ENCODE measurements at regions not wholly inside any gene's neighbourhood (a gene's known extent, or its start where the extent isn't known, plus 50 kb on each side); places are given as distances from the start of the nearest gene placed in this dataset.

GRCh38 chr11:70593446-70593983, 195.2 kb downstream of the CTTN start (continued):
- TF ChIP-seq RAD21 (IDR thresholded peaks at IDR 0.05; ENCODE audit: low read depth): no peak

DNA sequence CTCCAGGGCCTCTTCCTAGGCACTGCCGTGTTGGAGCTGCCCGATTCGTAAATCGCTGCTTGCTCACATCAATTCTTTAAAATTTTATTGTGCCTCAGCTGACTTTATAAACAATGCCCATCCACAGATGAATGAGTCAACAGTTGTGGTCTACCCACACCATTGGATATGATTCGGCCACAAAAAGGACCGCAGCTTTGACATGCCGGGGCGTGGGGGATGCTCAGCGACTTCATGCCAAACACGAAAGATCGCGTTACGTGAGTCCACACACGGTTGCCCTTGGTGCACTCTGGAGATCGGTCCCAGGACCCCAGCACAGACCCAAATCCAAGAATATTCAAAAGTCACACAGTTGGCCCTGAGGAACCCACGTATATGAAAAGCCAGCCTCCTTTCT, 195.7 kb downstream of the CTTN start:
- Histone ChIP-seq H3K9ac (ENCODE audit: low read length) (no peak overlapping the region), H3K27me3 (ENCODE audit: insufficient read depth, low read length) (no peaks in the 10 kb centered on the region), H3K4me2 (ENCODE audit: low read length) (no peak overlapping the region), H4K20me1 (ENCODE audit: insufficient read depth) (no peaks in the 10 kb centered on the region), H3K36me3 (ENCODE audit: control insufficient read depth in 1 of 2, insufficient read depth in 2 of 2, low read length in 2 of 2) (no peaks in the 10 kb centered on the region), H2AFZ (ENCODE audit: low read depth, low read length, poor library complexity, severe bottlenecking) (no peak overlapping the region), H3K4me3 (replicated peaks in 1 of 2; ENCODE audit: low read depth in 1 of 2, low read length in 2 of 2) (no peak overlapping the region), H3K9me3 (ENCODE audit: control insufficient read depth in 1 of 2, insufficient read depth in 1 of 2, low read depth in 1 of 2, low read length in 2 of 2) (no peaks in the 10 kb centered on the region), H3K79me2 (ENCODE audit: insufficient read depth, low read length) (no peaks in the 10 kb centered on the region), H3K9me2 (ENCODE audit: insufficient read depth) (no peaks in the 10 kb centered on the region), H3K4me1 (ENCODE audit: control insufficient read depth in 1 of 2, insufficient read depth in 2 of 2, low read length in 2 of 2) (no peaks in the 10 kb centered on the region), H3K27ac (ENCODE audit: low read depth, low read length) (no peak overlapping the region)
- no TSS peak for BruUV-seq (replicated peaks)
- ChIA-PET RAD21 (ENCODE audit: low non-redundant PET in 1 of 2, low total read pairs in 2 of 2, uncharacterized antibody in 2 of 2, unreplicated experiment in 2 of 2) (no interaction called here), CTCF (no interaction called here), POLR2A (no interaction called here)
- TF ChIP-seq TCF7L2 (IDR thresholded peaks at IDR 0.05; ENCODE audit: borderline replicate concordance, extremely low read depth, insufficient read depth, insufficient read length) (no peak), EGR1 (IDR thresholded peaks at IDR 0.05; ENCODE audit: low read depth) (no peak), FOSL1 (IDR thresholded peaks at IDR 0.05; ENCODE audit: low read depth) (no peak), JUND (IDR thresholded peaks at IDR 0.05) (no peak), EZH2 (IDR thresholded peaks at IDR 0.05) (no peak), YY1 (IDR thresholded peaks at IDR 0.05; ENCODE audit: extremely low read depth, insufficient replicate concordance, low read depth, low read length) (no peak), EZH2phosphoT487 (IDR thresholded peaks at IDR 0.05; ENCODE audit: borderline replicate concordance) (no peak), ELF1 (IDR thresholded peaks at IDR 0.05; ENCODE audit: borderline replicate concordance, low read depth) (no peak), ZNF274 (IDR thresholded peaks at IDR 0.05; ENCODE audit: low read depth, low read length) (no peak), ATF3 (IDR thresholded peaks at IDR 0.05) (no peak), SP1 (IDR thresholded peaks at IDR 0.05; ENCODE audit: low read depth) (no peak), SIN3A (IDR thresholded peaks at IDR 0.05; ENCODE audit: low read depth) (no peak), RAD21 (IDR thresholded peaks at IDR 0.05; ENCODE audit: low read depth) (no peak), POLR2AphosphoS5 (IDR thresholded peaks at IDR 0.05; ENCODE audit: low read depth, low read length) (no peak), CEBPB (IDR thresholded peaks at IDR 0.05; ENCODE audit: low read depth) (no peak), CBX3 (IDR thresholded peaks at IDR 0.05; ENCODE audit: low read depth) (no peak), ZFX (IDR thresholded peaks at IDR 0.05) (no peak)
- TF ChIP-seq, protein P1, sequence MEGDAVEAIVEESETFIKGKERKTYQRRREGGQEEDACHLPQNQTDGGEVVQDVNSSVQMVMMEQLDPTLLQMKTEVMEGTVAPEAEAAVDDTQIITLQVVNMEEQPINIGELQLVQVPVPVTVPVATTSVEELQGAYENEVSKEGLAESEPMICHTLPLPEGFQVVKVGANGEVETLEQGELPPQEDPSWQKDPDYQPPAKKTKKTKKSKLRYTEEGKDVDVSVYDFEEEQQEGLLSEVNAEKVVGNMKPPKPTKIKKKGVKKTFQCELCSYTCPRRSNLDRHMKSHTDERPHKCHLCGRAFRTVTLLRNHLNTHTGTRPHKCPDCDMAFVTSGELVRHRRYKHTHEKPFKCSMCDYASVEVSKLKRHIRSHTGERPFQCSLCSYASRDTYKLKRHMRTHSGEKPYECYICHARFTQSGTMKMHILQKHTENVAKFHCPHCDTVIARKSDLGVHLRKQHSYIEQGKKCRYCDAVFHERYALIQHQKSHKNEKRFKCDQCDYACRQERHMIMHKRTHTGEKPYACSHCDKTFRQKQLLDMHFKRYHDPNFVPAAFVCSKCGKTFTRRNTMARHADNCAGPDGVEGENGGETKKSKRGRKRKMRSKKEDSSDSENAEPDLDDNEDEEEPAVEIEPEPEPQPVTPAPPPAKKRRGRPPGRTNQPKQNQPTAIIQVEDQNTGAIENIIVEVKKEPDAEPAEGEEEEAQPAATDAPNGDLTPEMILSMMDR (IDR thresholded peaks at IDR 0.05 in 2 of 3, conservative IDR thresholded peaks at IDR 0.05 in 1 of 3; ENCODE audit: borderline replicate concordance in 1 of 3, insufficient read depth in 1 of 3, low read depth in 2 of 3, low read length in 2 of 3): no peak
- TF ChIP-seq, protein P2, sequence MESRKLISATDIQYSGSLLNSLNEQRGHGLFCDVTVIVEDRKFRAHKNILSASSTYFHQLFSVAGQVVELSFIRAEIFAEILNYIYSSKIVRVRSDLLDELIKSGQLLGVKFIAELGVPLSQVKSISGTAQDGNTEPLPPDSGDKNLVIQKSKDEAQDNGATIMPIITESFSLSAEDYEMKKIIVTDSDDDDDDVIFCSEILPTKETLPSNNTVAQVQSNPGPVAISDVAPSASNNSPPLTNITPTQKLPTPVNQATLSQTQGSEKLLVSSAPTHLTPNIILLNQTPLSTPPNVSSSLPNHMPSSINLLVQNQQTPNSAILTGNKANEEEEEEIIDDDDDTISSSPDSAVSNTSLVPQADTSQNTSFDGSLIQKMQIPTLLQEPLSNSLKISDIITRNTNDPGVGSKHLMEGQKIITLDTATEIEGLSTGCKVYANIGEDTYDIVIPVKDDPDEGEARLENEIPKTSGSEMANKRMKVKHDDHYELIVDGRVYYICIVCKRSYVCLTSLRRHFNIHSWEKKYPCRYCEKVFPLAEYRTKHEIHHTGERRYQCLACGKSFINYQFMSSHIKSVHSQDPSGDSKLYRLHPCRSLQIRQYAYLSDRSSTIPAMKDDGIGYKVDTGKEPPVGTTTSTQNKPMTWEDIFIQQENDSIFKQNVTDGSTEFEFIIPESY (IDR thresholded peaks at IDR 0.05; ENCODE audit: extremely low read depth, insufficient replicate concordance, low read length): no peak
- TF ChIP-seq, protein P3, sequence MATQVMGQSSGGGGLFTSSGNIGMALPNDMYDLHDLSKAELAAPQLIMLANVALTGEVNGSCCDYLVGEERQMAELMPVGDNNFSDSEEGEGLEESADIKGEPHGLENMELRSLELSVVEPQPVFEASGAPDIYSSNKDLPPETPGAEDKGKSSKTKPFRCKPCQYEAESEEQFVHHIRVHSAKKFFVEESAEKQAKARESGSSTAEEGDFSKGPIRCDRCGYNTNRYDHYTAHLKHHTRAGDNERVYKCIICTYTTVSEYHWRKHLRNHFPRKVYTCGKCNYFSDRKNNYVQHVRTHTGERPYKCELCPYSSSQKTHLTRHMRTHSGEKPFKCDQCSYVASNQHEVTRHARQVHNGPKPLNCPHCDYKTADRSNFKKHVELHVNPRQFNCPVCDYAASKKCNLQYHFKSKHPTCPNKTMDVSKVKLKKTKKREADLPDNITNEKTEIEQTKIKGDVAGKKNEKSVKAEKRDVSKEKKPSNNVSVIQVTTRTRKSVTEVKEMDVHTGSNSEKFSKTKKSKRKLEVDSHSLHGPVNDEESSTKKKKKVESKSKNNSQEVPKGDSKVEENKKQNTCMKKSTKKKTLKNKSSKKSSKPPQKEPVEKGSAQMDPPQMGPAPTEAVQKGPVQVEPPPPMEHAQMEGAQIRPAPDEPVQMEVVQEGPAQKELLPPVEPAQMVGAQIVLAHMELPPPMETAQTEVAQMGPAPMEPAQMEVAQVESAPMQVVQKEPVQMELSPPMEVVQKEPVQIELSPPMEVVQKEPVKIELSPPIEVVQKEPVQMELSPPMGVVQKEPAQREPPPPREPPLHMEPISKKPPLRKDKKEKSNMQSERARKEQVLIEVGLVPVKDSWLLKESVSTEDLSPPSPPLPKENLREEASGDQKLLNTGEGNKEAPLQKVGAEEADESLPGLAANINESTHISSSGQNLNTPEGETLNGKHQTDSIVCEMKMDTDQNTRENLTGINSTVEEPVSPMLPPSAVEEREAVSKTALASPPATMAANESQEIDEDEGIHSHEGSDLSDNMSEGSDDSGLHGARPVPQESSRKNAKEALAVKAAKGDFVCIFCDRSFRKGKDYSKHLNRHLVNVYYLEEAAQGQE (IDR thresholded peaks at IDR 0.05; ENCODE audit: low read depth): no peak
- no peak for ATAC-seq
- DNase-seq (ENCODE audit: low read depth, low spot score): no peak
- intact Hi-C loops (cut with micrococcal nuclease): no loop called here
